DMS79 treated with DMSO at 0.1 percent for 48 hours (cell line): ENCODE measurements at regions not wholly inside any gene's neighbourhood (a gene's known extent, or its start where the extent isn't known, plus 50 kb on each side); places are given as distances from the start of the nearest gene placed in this dataset.

Experiments
- DNase-seq: peaks from one replicate; lab custom pipeline; 2025; lab: John Stamatoyannopoulos, UW

DNA sequence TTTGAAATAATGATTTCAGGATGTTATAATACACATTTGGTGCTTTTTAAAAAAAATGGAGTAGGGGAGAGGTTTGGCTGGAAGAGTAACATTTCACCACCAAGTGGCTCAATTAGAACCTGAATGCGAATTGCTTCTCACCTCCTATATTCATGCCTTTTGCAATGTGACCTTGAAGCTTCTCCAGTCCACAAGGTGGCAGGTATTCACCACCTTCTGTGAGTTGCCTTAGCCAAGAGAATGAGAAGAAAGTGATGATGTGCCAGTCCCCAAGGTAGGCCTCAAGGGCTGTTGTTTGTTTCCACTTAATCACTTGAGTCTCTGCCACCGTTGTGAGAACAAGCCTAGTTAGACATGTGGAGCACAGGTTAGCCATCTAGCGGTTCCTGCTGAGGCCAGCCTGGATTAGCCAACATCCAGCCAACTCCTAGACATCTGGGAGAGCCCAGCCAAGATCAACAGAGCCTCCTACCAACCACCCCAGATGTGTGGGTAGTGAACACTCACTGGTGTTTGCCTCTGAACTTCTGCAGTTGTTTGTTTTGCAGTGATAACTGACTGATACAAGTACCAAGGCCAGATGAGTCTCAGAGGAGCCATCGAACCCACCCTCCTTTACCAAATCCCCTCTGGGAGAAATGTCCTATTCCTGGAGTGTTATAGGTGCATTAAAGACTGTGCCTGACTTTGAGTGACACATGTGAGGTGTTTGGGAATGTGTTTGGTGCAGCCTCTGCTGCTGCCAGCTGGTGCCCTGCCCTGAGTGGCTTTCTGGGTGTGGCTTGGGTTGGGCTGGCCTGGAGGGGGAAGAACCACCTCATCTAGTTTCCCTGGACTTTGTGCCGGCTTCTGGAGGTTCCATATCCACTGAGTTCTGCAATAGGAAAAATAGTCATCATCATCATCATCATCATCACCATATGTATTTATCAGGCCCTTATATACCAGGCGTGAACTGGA, 132.5 kb upstream of the RFLNA start:
- DNase-seq = no peak

DNA sequence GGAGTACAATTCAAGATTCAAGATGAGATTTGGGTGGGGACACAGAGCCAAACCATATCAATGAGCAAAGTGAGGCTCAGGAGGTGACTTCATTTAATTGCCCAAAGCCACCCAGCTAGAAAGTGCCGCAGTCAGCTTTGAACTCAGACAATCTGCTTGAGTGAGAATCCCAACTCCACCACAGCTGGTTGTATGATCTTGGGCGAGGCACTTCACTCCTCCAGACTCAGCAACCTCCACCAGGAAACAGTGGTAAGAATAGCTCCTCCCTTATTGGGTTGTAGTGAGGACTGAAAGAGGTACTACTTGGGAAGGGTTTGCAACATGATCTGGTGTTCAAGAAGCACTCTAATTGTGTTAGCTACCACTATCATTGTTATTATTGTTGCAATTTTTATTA, 129.2 kb upstream of the RFLNA start:
- no peak for DNase-seq

GRCh38 chr12:124167141-124167540, 127.8 kb upstream of the RFLNA start:
- no peak for DNase-seq

- DNase-seq = no peak
These were observed 126.7 kb upstream of the RFLNA start for GRCh38 chr12:124168016-124168786.

DNA sequence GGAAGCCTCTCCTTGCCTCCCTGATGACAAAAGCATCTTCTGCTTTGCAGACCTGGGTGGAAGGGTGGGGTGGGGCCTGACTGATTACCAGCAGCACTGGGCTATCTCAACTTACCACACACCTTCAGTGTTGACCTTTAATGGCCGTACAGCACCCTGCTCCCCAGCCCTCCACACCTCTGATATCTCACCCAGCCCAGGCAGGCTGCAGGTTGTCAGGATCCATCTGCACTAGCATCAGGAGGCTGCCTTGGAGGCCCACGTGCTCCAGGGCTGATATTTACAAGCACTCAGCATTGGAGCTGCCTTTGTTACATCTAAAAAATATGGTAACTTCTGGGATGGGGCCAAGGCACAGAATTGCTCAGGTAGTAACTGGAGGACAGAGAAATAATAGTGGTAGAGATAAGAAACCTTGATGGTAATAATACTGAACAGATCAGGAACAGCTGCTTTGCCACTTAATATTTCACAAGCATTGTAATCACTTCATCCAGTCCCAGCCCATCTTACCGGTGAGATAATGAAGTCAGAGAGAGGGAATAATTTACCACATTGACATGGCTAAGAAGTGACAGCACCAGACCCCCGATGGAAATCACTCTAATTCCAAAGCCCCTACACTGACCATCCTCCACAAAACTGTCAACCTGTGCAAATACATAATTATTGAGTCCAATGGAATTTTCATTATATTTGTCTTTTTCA, 125.2 kb upstream of the RFLNA start:
- DNase-seq = no peak

DNA sequence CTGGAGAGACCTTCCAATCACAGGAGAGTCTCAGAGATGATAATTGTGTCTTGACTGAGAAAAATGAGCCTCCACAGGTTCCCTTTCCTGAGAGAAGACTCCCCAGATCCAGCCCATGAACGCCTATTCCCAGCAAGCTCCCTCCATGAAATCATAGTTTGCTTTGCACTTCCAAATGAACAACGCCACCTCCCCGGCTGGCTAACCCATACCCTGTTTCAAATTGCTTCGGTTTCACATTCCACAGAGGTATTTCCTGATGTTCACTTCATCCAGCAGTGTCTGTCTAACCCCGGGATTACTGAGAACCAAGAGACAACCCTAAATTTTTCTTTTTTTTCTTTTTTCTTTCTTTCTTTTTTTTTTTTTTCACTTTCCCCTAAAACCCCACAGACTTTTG, 124.1 kb upstream of the RFLNA start:
- DNase-seq = no peak

- DNase-seq = no peak
These were observed 123.5 kb upstream of the RFLNA start for GRCh38 chr12:124171231-124171979.

DNA sequence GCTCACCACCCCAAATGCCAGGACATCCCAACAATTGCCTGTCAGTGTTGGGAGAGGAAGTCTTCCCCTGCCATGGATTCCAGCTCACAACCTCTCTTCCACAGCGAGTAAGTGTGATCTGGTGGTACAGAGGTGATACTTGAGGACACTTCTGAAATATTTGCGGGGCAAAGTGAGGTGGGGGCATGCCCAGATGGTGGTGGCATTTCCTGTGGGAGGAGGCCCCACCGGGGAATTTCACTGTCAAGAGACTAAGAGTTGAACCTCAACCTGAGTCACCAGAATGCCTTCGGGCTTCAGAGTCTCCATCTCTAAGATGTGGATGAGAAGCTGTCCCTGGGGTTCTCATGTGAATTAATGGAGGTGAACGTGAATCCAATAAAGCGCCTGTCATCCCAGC, 122.3 kb upstream of the RFLNA start:
- no peak for DNase-seq

GRCh38 chr12:124173692-124174091, 121.2 kb upstream of the RFLNA start:
- DNase-seq = no peak

DNA sequence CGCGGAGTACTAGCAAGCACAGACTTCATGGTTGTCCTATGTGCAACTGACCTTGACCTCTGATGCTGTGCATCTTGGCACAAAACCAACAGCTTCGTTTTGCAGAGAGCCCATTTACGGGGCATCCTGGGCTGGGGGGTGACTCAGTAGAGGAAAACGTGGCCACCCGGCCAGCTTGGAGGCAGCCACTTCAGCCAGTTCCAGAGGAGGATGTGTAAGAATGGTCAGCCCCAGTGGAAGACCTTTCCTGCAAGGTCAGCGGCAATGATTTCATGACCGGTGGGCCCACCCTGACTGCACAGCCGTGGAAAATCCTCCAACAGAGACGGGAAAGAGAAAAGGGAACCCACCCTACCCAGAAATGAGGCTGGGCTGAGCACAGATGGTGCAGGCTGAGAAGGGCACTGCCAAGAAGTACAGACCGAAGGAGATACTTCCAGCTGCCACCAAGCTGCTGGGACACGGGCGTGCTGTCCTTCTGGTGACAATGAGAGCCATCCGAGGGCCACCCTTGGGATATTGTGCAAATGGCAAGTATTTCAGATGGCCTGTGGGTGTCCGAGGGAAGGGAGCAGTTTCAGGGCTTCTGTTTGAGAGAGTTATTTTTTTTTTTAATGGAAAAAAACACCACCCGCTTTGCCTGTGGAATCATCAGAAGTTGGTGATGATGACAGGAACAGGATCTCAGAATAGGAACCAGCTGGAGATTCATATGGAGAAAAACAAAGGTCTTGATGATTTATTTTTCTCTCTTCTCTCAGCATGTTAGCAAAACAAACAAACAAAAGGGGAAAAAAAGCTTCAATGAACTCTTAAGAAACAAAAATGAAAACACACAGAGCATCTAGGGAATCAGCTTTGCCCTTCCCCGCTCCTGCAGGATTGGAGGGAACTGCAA, 120.2 kb upstream of the RFLNA start:
- DNase-seq = peak; percentile 5

DNA sequence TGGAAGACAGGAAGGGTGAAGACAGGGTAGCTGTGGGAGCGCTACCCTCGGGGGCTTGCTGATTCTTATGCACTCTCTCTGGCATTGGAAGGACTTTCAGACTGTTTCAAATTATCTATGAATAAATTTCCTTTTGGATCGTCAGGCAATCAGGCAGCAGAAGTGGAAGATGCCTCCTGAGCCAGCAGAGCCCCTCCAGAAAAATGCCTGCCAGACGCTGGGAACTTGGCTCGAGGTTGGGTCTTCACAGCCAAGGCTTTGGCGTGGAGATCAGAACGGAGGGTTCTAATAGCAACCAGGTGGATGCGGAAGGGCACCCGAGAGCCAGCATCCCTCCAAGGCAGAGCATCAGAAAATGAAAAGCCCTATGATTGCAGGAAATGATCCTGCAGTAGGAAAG, 119.2 kb upstream of the RFLNA start:
- peak; percentile 27 for DNase-seq

DNA sequence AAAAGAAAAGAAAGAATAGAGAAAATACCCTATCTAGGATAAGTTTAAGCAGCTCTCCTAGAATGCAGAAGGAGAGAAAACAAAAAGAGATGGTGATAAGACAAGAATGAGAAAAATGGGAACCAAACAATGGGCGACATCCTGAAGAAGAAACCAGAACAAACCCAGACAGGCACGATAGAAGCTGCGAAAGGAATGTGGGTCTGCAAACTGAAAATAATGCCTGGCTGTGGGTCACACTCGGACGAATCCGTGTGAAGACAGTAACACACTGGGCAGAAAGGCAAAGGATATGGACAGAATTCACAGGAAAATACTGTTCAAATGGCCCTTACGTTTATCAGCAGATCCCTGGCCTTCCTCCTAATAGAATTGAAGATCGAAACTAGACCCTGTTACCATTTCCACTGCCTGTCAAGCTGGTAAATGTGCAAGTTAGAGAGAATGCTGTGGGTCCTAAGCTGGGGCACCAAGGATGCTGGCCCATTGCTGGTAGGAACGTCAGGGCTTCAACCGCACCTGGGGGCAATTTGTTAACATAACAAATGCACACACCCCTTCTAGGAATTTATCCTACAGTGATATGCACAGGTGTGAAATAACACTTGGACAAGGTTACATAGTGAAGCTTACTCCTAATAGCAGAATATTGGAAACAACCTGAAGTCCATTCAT, 117.5 kb upstream of the RFLNA start:
- DNase-seq = no peak

GRCh38 chr12:124177951-124178316, 117.0 kb upstream of the RFLNA start:
- DNase-seq = no peak

DNA sequence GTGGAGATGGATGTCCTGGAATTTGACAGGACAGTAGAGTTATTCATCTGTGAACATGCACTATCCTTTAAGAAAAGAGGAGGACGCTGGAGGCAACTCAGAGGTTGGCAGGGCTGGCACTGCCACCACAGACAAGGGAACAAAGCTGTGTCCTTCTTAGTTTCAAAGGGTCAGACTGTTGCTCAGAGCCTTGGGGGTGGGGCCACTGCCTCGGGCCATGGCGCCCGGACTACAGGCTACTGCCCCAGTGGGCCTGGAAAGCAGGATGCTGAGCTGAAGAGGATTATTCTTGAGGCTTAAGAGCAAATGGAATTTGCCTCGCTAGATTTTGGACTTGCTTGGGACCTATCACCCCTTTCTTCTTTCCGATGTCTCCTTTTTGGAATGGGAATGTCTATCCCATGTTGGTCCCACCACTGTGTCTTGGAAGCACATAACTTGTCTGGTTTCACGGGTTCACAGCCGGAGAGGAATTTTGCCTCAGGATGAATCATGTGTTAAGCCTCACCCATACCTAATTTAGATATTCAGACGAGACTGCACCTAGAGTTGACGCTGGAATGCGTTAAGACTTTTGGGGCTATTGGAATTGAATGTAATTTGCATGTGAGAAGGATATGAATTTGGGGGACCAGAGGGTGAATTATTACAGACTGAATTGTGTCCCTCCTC, 114.8 kb upstream of the RFLNA start:
- no peak for DNase-seq

GRCh38 chr12:124183172-124183571, 111.7 kb upstream of the RFLNA start:
- no peak for DNase-seq

- peak; percentile 85 for DNase-seq
These were observed 110.4 kb upstream of the RFLNA start for GRCh38 chr12:124184456-124184855.

GRCh38 chr12:124185971-124186686, 108.8 kb upstream of the RFLNA start:
- DNase-seq = no peak

DNA sequence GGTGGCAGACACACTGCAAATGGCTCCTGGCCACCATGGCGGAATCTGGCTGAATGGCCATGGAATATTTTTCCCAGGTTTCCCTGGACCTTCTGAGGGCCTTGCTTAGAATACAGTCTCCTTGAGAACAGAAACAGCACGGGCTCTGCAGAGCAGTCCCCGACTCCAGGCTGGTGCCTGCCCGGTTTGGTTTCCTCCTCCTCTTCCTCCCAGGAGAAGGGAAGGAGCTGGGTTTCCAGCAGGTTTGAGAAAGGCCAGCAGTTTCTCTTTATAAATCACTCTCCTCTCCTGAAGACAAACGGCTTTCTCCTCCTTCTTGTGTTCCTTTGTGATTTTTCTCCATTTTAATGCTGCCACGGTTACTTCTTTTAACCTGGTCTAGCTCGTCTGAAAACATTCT, 106.8 kb upstream of the RFLNA start:
- DNase-seq = no peak
